MG63 (cell line): ENCODE measurements at regions not wholly inside any gene's neighbourhood (a gene's known extent, or its start where the extent isn't known, plus 50 kb on each side); places are given as distances from the start of the nearest gene placed in this dataset.
A peak's percentile ranks its signal among the peaks of the same experiment; 100 is the strongest.

Experiments used
- DNase-seq: peaks from one replicate; pipeline ENCODE4 v3.0.0-alpha.2; 2020
- H3K27me3 ChIP-seq: fragments of 250-450 bp; sonication (Bioruptor Pico); 2 replicates; pipeline ENCODE4 v1.5.1; 2020; ENCODE audit warnings: mild to moderate bottlenecking, moderate library complexity
- H3K36me3 ChIP-seq: fragments of 250-450 bp; sonication (Bioruptor Pico); 2 replicates; pipeline ENCODE4 v1.5.1; 2020; ENCODE audit warnings: mild to moderate bottlenecking, moderate library complexity
- H3K4me3 ChIP-seq: fragments of 250-450 bp; sonication (Bioruptor Pico); 2 replicates; pipeline ENCODE4 v1.5.1; 2020; ENCODE audit warnings: mild to moderate bottlenecking, moderate library complexity
- H3K9me3 ChIP-seq: fragments of 250-450 bp; sonication (Bioruptor Pico); 2 replicates; pipeline ENCODE4 v1.5.1; 2020; ENCODE audit warnings: mild to moderate bottlenecking, moderate library complexity

GRCh38 chr3:182369861-182370260 lies 423.4 kb upstream of the ATP11B start:
- H3K9me3 ChIP-seq: 0 out of 2 replicates have a peak, but pooled peaks cover 2% of the 10 kb centered on the region
- H3K27me3 ChIP-seq: no peaks in the 10 kb centered on the region
- no peak overlapping the region for H3K4me3 ChIP-seq
- DNase-seq: no peak
- H3K36me3 ChIP-seq: no peaks in the 10 kb centered on the region

GRCh38 chr3:182370949-182371348 lies 422.4 kb upstream of the ATP11B start:
- no peak for DNase-seq
- Histone ChIP-seq H3K4me3 (no peak overlapping the region), H3K9me3 (no peaks in the 10 kb centered on the region), H3K27me3 (no peaks in the 10 kb centered on the region), H3K36me3 (no peaks in the 10 kb centered on the region)

GRCh38 chr3:182375916-182376315 lies 417.4 kb upstream of the ATP11B start:
- H3K9me3 ChIP-seq: no peaks in the 10 kb centered on the region
- H3K27me3 ChIP-seq: 0 out of 2 replicates have a peak, but pooled peaks cover 2% of the 10 kb centered on the region
- H3K36me3 ChIP-seq: no peaks in the 10 kb centered on the region
- DNase-seq: no peak
- no peak overlapping the region for H3K4me3 ChIP-seq

GRCh38 chr3:182382112-182382857 lies 411.0 kb upstream of the ATP11B start:
- H3K4me3 ChIP-seq: no peak overlapping the region
- H3K9me3 ChIP-seq: no peaks in the 10 kb centered on the region
- DNase-seq: no peak
- 0 out of 2 replicates have a peak, but pooled peaks cover 2% of the 10 kb centered on the region for H3K27me3 ChIP-seq
- no peaks in the 10 kb centered on the region for H3K36me3 ChIP-seq

- peak; percentile 11 for DNase-seq
- no peaks in the 10 kb centered on the region for H3K36me3 ChIP-seq
- H3K4me3 ChIP-seq: no peak overlapping the region
- no peaks in the 10 kb centered on the region for H3K27me3 ChIP-seq
- no peaks in the 10 kb centered on the region for H3K9me3 ChIP-seq
These were observed 409.1 kb upstream of the ATP11B start for GRCh38 chr3:182384221-182384620.

- Histone ChIP-seq H3K4me3 (no peak overlapping the region), H3K36me3 (no peaks in the 10 kb centered on the region), H3K27me3 (no peaks in the 10 kb centered on the region), H3K9me3 (no peaks in the 10 kb centered on the region)
- DNase-seq: no peak
These were observed 407.9 kb upstream of the ATP11B start for GRCh38 chr3:182385356-182385755.

GRCh38 chr3:182388506-182388905 lies 404.8 kb upstream of the ATP11B start:
- no peak overlapping the region for H3K4me3 ChIP-seq
- DNase-seq: no peak
- H3K27me3 ChIP-seq: no peaks in the 10 kb centered on the region
- no peaks in the 10 kb centered on the region for H3K9me3 ChIP-seq
- H3K36me3 ChIP-seq: no peaks in the 10 kb centered on the region

- peak; percentile 41 for DNase-seq
- no peaks in the 10 kb centered on the region for H3K27me3 ChIP-seq
- H3K36me3 ChIP-seq: no peaks in the 10 kb centered on the region
- H3K9me3 ChIP-seq: no peaks in the 10 kb centered on the region
- no peak overlapping the region for H3K4me3 ChIP-seq
These were observed 404.1 kb upstream of the ATP11B start for GRCh38 chr3:182389071-182389815.

GRCh38 chr3:182390421-182390820 lies 402.9 kb upstream of the ATP11B start:
- no peak for DNase-seq
- no peaks in the 10 kb centered on the region for H3K9me3 ChIP-seq
- no peaks in the 10 kb centered on the region for H3K36me3 ChIP-seq
- no peaks in the 10 kb centered on the region for H3K27me3 ChIP-seq
- H3K4me3 ChIP-seq: no peak overlapping the region

GRCh38 chr3:182392182-182392937 lies 400.9 kb upstream of the ATP11B start:
- Histone ChIP-seq H3K9me3 (no peaks in the 10 kb centered on the region), H3K4me3 (no peak overlapping the region), H3K36me3 (no peaks in the 10 kb centered on the region), H3K27me3 (no peaks in the 10 kb centered on the region)
- DNase-seq: no peak

- H3K4me3 ChIP-seq: no peak overlapping the region
- no peaks in the 10 kb centered on the region for H3K27me3 ChIP-seq
- DNase-seq: no peak
- no peaks in the 10 kb centered on the region for H3K9me3 ChIP-seq
- no peaks in the 10 kb centered on the region for H3K36me3 ChIP-seq
These were observed 400.2 kb upstream of the ATP11B start for GRCh38 chr3:182393151-182393550.

- H3K36me3 ChIP-seq: no peaks in the 10 kb centered on the region
- H3K9me3 ChIP-seq: no peaks in the 10 kb centered on the region
- DNase-seq: no peak
- no peak overlapping the region for H3K4me3 ChIP-seq
- no peaks in the 10 kb centered on the region for H3K27me3 ChIP-seq
These were observed 399.4 kb upstream of the ATP11B start for GRCh38 chr3:182393830-182394367.

- no peak overlapping the region for H3K4me3 ChIP-seq
- DNase-seq: no peak
- no peaks in the 10 kb centered on the region for H3K36me3 ChIP-seq
- no peaks in the 10 kb centered on the region for H3K9me3 ChIP-seq
- no peaks in the 10 kb centered on the region for H3K27me3 ChIP-seq
These were observed 396.1 kb upstream of the ATP11B start for GRCh38 chr3:182397164-182397563.

- Histone ChIP-seq H3K36me3 (no peaks in the 10 kb centered on the region), H3K27me3 (no peaks in the 10 kb centered on the region), H3K4me3 (no peak overlapping the region), H3K9me3 (no peaks in the 10 kb centered on the region)
- DNase-seq: no peak
These were observed 393.1 kb upstream of the ATP11B start for GRCh38 chr3:182399978-182400737.

- H3K36me3 ChIP-seq: no peaks in the 10 kb centered on the region
- no peaks in the 10 kb centered on the region for H3K27me3 ChIP-seq
- H3K4me3 ChIP-seq: no peak overlapping the region
- no peaks in the 10 kb centered on the region for H3K9me3 ChIP-seq
- no peak for DNase-seq
These were observed 392.5 kb upstream of the ATP11B start for GRCh38 chr3:182400838-182401237.

- no peak for DNase-seq
- Histone ChIP-seq H3K4me3 (no peak overlapping the region), H3K36me3 (no peaks in the 10 kb centered on the region), H3K9me3 (no peaks in the 10 kb centered on the region), H3K27me3 (peaks cover 2% of the 10 kb centered on the region)
These were observed 389.3 kb upstream of the ATP11B start for GRCh38 chr3:182404031-182404430.
